ENCODE measurements at regions not wholly inside any gene's neighbourhood (a gene's known extent, or its start where the extent isn't known, plus 50 kb on each side); places are given as distances from the start of the nearest gene placed in this dataset.
"Not testable (repeated sequence)": the region's sequence is repeated elsewhere in the genome, so short reads cannot be mapped to it uniquely, and the experiment has no call there.

DNA sequence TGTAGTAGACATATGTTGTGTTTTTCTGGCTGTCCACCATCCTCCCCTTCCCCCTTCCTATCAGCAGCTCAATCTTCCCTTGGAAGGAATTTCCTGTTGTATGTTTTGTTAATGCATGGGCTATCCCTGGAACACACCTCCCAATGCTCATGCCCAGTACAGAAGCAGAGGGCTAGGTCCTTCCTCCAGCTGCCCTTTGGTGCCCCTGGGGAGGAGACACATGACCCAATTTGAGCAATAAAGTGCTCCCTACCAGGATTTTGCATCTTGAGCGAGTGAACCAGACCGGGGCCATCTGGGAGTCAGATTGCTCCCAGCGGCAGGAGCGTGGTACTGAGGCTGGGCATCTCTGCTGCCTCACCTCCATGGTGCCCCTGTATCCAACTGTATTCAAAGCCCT is 141.5 kb upstream of the MED13 start (continued):
- no peak for TF ChIP-seq ZNF302 (CRISPR knock-in tag; IDR thresholded peaks at IDR 0.05)

DNA sequence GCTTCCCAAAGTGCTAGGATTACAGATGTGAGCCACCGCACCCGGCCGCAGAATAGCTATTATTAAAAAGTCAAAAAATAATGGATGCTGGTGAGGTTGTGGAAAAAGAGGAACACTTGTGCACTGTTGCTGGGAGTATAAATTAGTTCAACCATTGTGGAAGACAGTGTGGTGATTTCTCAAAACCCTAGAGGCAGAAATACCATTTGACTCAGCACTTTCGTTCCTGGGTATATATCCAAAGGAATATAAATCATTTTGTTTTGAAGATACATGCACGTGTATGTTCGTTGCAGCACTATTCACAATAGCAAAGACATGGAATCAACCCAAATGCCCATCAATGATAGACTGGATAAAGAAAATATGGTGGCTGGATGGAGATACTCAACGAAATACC is 132.1 kb upstream of the MED13 start:
- ATAC-seq; H3K4me2 ChIP-seq; FAIRE-seq; POLR2A ChIA-PET; DNase-seq (ENCODE audit: low read depth in 1 of 2, low spot score in 1 of 2); H3K4me1 ChIP-seq; H3K4me3 ChIP-seq; H3K27ac ChIP-seq; H3K9me3 ChIP-seq: not testable (repeated sequence)
- TF ChIP-seq MAFK (IDR thresholded peaks at IDR 0.05; ENCODE audit: partially characterized antibody): peak; percentile 29
- WGBS (ENCODE audit: missing lambda C conversion rate): 61% methylated on average over 7 of the region's 7 CpGs
- CTCF ChIA-PET: interaction anchor here (2.2 kb wide), 2 partner anchors 9 to 17 kb away, joined by 4 to 10 read pairs; no protein-coding TSS in a partner anchor

GRCh38 chr17:62196587-62196986 is 131.5 kb upstream of the MED13 start:
- H3K4me1 ChIP-seq; H3K9me3 ChIP-seq; ATAC-seq; POLR2A ChIA-PET; H3K4me3 ChIP-seq; H3K4me2 ChIP-seq; FAIRE-seq; H3K27ac ChIP-seq; DNase-seq (ENCODE audit: low read depth in 1 of 2, low spot score in 1 of 2): not testable (repeated sequence)
- CTCF ChIA-PET: interaction anchor here (2.2 kb wide), 1 partner anchor 17 kb away, joined by 4 read pairs; no protein-coding TSS in a partner anchor
- WGBS (ENCODE audit: missing lambda C conversion rate): 90% methylated on average over 3 of the region's 3 CpGs

DNA sequence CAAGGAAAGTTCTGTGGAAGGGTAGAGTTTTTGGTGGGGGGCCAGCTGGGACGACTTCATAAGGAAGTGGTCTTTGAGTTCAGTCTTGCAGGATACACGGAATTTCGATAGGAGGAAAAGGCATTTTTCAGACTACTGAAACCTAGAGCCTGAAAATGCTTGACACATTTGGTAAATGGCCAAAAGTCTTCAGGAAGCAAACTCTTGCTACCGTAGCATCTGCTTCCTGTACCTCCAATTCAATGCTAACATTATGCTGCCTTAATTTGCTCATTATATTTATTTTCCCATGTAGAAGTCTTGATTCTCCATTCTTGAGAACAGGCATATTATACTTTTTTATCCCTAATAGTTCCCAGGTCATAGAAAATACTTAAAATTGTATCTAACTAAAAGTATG is 129.3 kb upstream of the MED13 start:
- Histone ChIP-seq H3K4me2 (no peak overlapping the region), H3K4me1 (no peaks in the 10 kb centered on the region), H3K4me3 (no peak overlapping the region), H3K9me3 (no peaks in the 10 kb centered on the region), H3K27ac (no peak overlapping the region)
- FAIRE-seq (no peak), ATAC-seq (no peak), DNase-seq (ENCODE audit: low read depth in 1 of 2, low spot score in 1 of 2) (no peak)
- TF ChIP-seq TFCP2L1 (CRISPR knock-in tag; IDR thresholded peaks at IDR 0.05) (no peak), POLR2A (IDR thresholded peaks at IDR 0.05; ENCODE audit: low read length) (no peak), BHLHE40 (IDR thresholded peaks at IDR 0.05; ENCODE audit: low read depth, low read length) (no peak), RAD21 (conservative IDR thresholded peaks at IDR 0.05 in 1 of 2, IDR thresholded peaks at IDR 0.05 in 1 of 2) (no peak), REST (IDR thresholded peaks at IDR 0.05) (no peak), CBX8 (IDR thresholded peaks at IDR 0.05) (no peak), MAX (IDR thresholded peaks at IDR 0.05) (no peak), RFX5 (IDR thresholded peaks at IDR 0.05) (no peak), CEBPB (IDR thresholded peaks at IDR 0.05) (no peak), ZNF302 (CRISPR knock-in tag; IDR thresholded peaks at IDR 0.05) (no peak), ZC3H11A (IDR thresholded peaks at IDR 0.05) (no peak), SMC3 (IDR thresholded peaks at IDR 0.05) (no peak)
- WGBS (ENCODE audit: missing lambda C conversion rate): 47% methylated on average over 4 of the region's 4 CpGs
- POLR2A ChIA-PET: no interaction called here
- CTCF ChIA-PET: no interaction called here

DNA sequence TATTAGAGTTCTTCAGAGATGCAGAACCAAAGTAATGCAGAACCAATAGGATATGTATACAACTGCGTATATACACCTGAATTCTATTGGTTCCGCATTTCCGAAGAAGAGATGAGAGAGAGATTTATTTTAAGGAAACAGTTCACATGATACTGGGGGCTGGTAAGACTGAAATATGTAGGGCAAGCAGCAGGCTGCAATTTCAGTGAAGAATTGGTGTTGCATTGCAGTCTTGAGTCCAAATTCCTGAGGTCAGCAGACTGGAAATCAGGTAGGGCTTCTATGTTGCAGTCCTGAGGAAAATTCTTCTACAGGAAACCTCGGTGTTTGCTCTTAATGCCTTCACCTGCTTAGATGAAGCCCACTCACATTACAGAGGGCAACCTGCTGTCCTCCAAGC is 128.2 kb upstream of the MED13 start:
- Histone ChIP-seq H3K4me2 (no peak overlapping the region), H3K27ac (no peak overlapping the region), H3K9me3 (no peaks in the 10 kb centered on the region), H3K4me3 (no peak overlapping the region), H3K4me1 (peaks cover 11% of the 10 kb centered on the region)
- TF ChIP-seq RFX5 (IDR thresholded peaks at IDR 0.05) (no peak), JUNB (IDR thresholded peaks at IDR 0.05) (no peak), CBX8 (IDR thresholded peaks at IDR 0.05) (no peak), CHD4 (IDR thresholded peaks at IDR 0.05; ENCODE audit: borderline replicate concordance) (no peak), CBX2 (IDR thresholded peaks at IDR 0.05; ENCODE audit: borderline replicate concordance, low read depth) (no peak), HOXA7 (CRISPR knock-in tag; IDR thresholded peaks at IDR 0.05) (no peak), MAFK (IDR thresholded peaks at IDR 0.05; ENCODE audit: partially characterized antibody) (no peak)
- no peak for ATAC-seq
- no peak for FAIRE-seq
- DNase-seq (ENCODE audit: low read depth in 1 of 2, low spot score in 1 of 2): no peak
- 73% methylated on average over 4 of the region's 4 CpGs for WGBS (ENCODE audit: missing lambda C conversion rate)
- ChIA-PET CTCF (no interaction called here), POLR2A (no interaction called here)

Data from A549 (cell line).